PC-9 (cell line): ENCODE measurements at regions not wholly inside any gene's neighbourhood (a gene's known extent, or its start where the extent isn't known, plus 50 kb on each side); places are given as distances from the start of the nearest gene placed in this dataset.

Experiments used
- EZH2 ChIP-seq: fragments of 200-600 bp; sonication (generic); IDR thresholded peaks from 2 replicates; pipeline ENCODE4 v1.8.0; 2017; ENCODE audit warnings: antibody characterized with exemption, low read depth
- TF ChIP-seq, protein P1 (sequence below): fragments of 200-600 bp; sonication (generic); conservative IDR thresholded peaks from 2 replicates; pipeline ENCODE4 v1.6.1; 2017; ENCODE audit warnings: mixed run types, antibody characterized with exemption, mild to moderate bottlenecking, moderate library complexity

DNA sequence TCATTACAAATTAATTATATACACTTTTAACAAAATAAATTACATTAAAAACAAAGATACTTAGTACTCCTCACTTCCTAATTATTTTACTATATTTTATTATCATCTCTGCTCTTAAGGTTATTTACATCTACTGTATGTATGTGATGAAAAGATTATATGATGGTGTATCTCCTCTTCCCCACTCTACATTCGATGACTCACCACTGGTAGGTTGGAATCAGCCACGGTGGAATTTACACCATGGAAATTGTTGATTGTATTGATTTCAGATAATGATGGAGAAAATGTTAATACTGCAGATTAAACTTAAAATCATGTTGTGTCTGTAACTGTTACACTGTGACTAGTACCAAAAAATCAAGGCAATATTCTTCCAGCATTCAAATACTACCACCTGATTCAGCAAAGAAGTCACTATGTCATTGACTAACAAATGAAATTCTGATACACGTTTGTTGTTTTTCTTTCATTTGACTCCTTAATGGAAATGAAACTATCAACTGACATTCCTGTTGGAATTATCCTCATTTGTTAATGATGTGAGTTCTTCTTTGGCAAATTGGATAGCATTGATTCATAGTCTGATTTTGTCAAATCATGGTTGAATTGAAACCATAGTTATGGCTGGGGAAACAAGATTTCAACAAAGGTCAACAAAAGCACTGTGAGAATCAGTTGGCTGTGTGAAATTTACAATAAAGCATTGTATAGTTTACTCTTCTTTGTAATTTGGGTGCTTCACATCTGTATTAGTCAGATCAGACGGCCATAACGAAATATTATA lies 69.0 kb upstream of the NLK start:
- TF ChIP-seq, protein P1, sequence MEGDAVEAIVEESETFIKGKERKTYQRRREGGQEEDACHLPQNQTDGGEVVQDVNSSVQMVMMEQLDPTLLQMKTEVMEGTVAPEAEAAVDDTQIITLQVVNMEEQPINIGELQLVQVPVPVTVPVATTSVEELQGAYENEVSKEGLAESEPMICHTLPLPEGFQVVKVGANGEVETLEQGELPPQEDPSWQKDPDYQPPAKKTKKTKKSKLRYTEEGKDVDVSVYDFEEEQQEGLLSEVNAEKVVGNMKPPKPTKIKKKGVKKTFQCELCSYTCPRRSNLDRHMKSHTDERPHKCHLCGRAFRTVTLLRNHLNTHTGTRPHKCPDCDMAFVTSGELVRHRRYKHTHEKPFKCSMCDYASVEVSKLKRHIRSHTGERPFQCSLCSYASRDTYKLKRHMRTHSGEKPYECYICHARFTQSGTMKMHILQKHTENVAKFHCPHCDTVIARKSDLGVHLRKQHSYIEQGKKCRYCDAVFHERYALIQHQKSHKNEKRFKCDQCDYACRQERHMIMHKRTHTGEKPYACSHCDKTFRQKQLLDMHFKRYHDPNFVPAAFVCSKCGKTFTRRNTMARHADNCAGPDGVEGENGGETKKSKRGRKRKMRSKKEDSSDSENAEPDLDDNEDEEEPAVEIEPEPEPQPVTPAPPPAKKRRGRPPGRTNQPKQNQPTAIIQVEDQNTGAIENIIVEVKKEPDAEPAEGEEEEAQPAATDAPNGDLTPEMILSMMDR = no peak
- TF ChIP-seq EZH2 = no peak
